ENCODE measurements at regions not wholly inside any gene's neighbourhood (a gene's known extent, or its start where the extent isn't known, plus 50 kb on each side); places are given as distances from the start of the nearest gene placed in this dataset.

DNA sequence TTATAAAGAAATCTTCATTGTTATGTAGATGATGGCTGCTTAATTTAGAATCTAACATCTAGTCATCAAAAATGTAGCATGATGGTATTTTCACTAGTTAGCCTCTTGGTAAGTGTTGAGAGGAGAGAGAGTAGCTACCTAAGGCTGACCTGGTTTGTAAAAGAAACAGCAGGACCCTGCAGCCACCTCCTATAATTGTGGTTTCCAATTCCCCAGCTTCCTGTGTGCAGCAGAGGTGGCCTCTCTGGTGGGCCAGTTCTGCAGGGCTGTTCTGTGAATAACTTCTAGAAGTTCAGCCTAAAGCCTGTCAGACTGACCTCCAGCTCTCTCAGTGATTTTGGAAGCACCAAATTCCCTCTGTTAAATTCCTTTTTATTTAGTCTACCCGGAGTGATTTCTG is 246.4 kb upstream of the LRRC7 start:
- H3K9me3 Mint-ChIP-seq, result peaks cover 11% of the 10 kb centered on the region
- DNase-seq (ENCODE audit: low spot score) (no peak), ATAC-seq (no peak)
- H3K27ac Mint-ChIP-seq, result no peak overlapping the region
- no peaks in the 10 kb centered on the region for H3K4me1 Mint-ChIP-seq (ENCODE audit: low read depth in 2 of 2)
- H3K27me3 Mint-ChIP-seq, result no peaks in the 10 kb centered on the region
- H3K36me3 Mint-ChIP-seq, result peaks cover 4% of the 10 kb centered on the region
- H3K4me3 Mint-ChIP-seq, result no peak overlapping the region

GRCh38 chr1:69328186-69328585 is 239.5 kb upstream of the LRRC7 start:
- H3K27me3 Mint-ChIP-seq, result no peaks in the 10 kb centered on the region
- H3K9me3 Mint-ChIP-seq, result peaks cover 19% of the 10 kb centered on the region
- ATAC-seq (no peak), DNase-seq (ENCODE audit: low spot score) (no peak)
- no peak overlapping the region for H3K4me3 Mint-ChIP-seq
- no peaks in the 10 kb centered on the region for H3K36me3 Mint-ChIP-seq
- H3K27ac Mint-ChIP-seq, result no peak overlapping the region
- H3K4me1 Mint-ChIP-seq (ENCODE audit: low read depth in 2 of 2), result no peaks in the 10 kb centered on the region

- no peak for DNase-seq (ENCODE audit: low spot score)
- Mint-ChIP-seq H3K27ac (no peak overlapping the region), H3K36me3 (no peaks in the 10 kb centered on the region), H3K4me3 (no peak overlapping the region), H3K4me1 (ENCODE audit: low read depth in 2 of 2) (no peaks in the 10 kb centered on the region), H3K27me3 (no peaks in the 10 kb centered on the region), H3K9me3 (peaks cover 16% of the 10 kb centered on the region)
- no peak for ATAC-seq
These were observed 204.5 kb upstream of the LRRC7 start for GRCh38 chr1:69363236-69363635.

DNA sequence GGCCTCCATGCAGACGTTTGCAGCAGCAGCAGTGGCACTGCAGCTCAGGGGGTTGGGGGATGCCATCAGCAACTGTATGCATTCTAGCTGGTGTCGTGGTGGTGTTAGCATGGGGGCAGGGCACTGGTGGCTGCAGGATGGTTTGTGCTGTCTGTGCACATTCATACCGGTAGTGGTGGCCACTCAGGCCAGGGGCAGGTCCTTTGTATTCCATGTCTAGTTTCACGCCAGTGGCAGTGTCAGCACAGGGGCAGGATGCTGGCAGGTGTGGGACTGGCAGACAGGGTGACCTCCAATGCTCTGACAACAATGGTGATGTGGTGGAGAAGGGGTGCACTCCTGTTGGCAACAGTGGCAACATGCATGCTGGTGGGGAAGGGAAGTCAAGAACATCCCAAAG is 194.2 kb upstream of the LRRC7 start:
- H3K4me3 Mint-ChIP-seq, result no peak overlapping the region
- ATAC-seq (no peak), DNase-seq (ENCODE audit: low spot score) (no peak)
- H3K27ac Mint-ChIP-seq, result no peak overlapping the region
- no peaks in the 10 kb centered on the region for H3K4me1 Mint-ChIP-seq (ENCODE audit: low read depth in 2 of 2)
- H3K36me3 Mint-ChIP-seq, result no peaks in the 10 kb centered on the region
- H3K27me3 Mint-ChIP-seq, result no peaks in the 10 kb centered on the region
- H3K9me3 Mint-ChIP-seq, result peaks cover 20% of the 10 kb centered on the region

DNA sequence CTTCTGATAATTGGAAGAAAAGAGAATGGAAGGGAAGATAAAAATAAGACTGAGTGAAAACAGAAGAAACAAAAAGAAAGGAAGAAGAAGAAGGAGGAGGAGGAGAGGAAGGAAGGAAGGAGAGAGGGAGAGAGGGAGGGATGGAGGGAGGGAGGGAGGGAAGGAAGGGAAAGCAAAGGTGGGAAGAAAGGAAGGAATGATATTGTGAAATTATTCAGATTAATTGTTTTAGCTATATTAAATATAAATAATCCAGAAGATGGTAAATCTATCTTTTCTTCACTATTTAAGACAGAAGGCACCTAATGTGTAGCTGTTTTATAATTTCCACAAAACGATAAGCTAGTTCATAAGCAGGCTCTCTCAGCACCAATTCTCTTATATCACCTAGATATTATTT is 191.3 kb upstream of the LRRC7 start:
- Mint-ChIP-seq H3K9me3 (peaks cover 16% of the 10 kb centered on the region), H3K4me3 (no peak overlapping the region), H3K36me3 (no peaks in the 10 kb centered on the region), H3K27me3 (no peaks in the 10 kb centered on the region), H3K4me1 (ENCODE audit: low read depth in 2 of 2) (no peaks in the 10 kb centered on the region), H3K27ac (no peak overlapping the region)
- ATAC-seq (no peak), DNase-seq (ENCODE audit: low spot score) (no peak)

- H3K4me1 Mint-ChIP-seq (ENCODE audit: low read depth in 2 of 2), result no peaks in the 10 kb centered on the region
These were observed 190.2 kb upstream of the LRRC7 start for GRCh38 chr1:69377507-69377906.

DNA sequence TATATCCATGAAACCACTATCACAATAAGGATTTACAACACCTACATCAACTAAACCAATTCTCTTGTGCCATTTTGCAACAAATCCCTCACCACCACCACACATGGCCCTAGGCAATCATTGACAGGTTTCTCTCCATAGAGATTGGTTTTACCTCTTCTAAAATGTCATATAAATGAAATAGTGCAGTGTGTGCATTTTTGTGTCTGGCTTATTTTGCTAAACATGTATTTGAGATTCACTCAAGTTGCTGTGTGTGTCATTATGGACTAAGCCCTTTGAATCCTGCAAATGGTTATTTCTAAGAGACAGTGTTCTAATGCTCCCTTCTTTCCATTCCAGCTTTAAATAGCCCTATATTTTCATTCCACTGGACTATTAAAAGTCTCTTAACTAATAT is 179.7 kb upstream of the LRRC7 start:
- H3K27ac Mint-ChIP-seq, result no peak overlapping the region
- H3K4me1 Mint-ChIP-seq (ENCODE audit: low read depth in 2 of 2), result no peaks in the 10 kb centered on the region
- H3K4me3 Mint-ChIP-seq, result no peak overlapping the region
- peaks cover 33% of the 10 kb centered on the region for H3K9me3 Mint-ChIP-seq
- no peak for DNase-seq (ENCODE audit: low spot score)
- no peaks in the 10 kb centered on the region for H3K27me3 Mint-ChIP-seq
- peaks cover 5% of the 10 kb centered on the region for H3K36me3 Mint-ChIP-seq
- no peak for ATAC-seq

More at GRCh38 chr1:69377507-69377906, 190.2 kb upstream of the LRRC7 start:
- H3K4me3 Mint-ChIP-seq, result no peak overlapping the region
- H3K27me3 Mint-ChIP-seq, result no peaks in the 10 kb centered on the region
- peaks cover 15% of the 10 kb centered on the region for H3K9me3 Mint-ChIP-seq
- ATAC-seq, result no peak
- H3K27ac Mint-ChIP-seq, result no peak overlapping the region
- DNase-seq (ENCODE audit: low spot score), result no peak
- no peaks in the 10 kb centered on the region for H3K36me3 Mint-ChIP-seq

- Mint-ChIP-seq H3K27me3 (no peaks in the 10 kb centered on the region), H3K36me3 (no peaks in the 10 kb centered on the region), H3K4me1 (ENCODE audit: low read depth in 2 of 2) (no peaks in the 10 kb centered on the region), H3K9me3 (peaks cover 14% of the 10 kb centered on the region), H3K27ac (no peak overlapping the region), H3K4me3 (no peak overlapping the region)
- ATAC-seq (no peak), DNase-seq (ENCODE audit: low spot score) (no peak)
These were observed 167.6 kb upstream of the LRRC7 start for GRCh38 chr1:69400128-69400527.

GRCh38 chr1:69401879-69402278 is 165.8 kb upstream of the LRRC7 start:
- ATAC-seq (no peak), DNase-seq (ENCODE audit: low spot score) (no peak)
- Mint-ChIP-seq H3K27ac (no peak overlapping the region), H3K4me3 (no peak overlapping the region), H3K9me3 (peaks cover 14% of the 10 kb centered on the region), H3K27me3 (no peaks in the 10 kb centered on the region), H3K4me1 (ENCODE audit: low read depth in 2 of 2) (no peaks in the 10 kb centered on the region), H3K36me3 (no peaks in the 10 kb centered on the region)

GRCh38 chr1:69403756-69404320 is 163.9 kb upstream of the LRRC7 start:
- ATAC-seq (no peak), DNase-seq (ENCODE audit: low spot score) (no peak)
- no peaks in the 10 kb centered on the region for H3K27me3 Mint-ChIP-seq
- no peaks in the 10 kb centered on the region for H3K36me3 Mint-ChIP-seq
- H3K9me3 Mint-ChIP-seq, result peaks cover 20% of the 10 kb centered on the region
- no peaks in the 10 kb centered on the region for H3K4me1 Mint-ChIP-seq (ENCODE audit: low read depth in 2 of 2)
- H3K27ac Mint-ChIP-seq, result no peak overlapping the region
- no peak overlapping the region for H3K4me3 Mint-ChIP-seq

GRCh38 chr1:69404486-69404885 is 163.2 kb upstream of the LRRC7 start:
- no peak for ATAC-seq

DNA sequence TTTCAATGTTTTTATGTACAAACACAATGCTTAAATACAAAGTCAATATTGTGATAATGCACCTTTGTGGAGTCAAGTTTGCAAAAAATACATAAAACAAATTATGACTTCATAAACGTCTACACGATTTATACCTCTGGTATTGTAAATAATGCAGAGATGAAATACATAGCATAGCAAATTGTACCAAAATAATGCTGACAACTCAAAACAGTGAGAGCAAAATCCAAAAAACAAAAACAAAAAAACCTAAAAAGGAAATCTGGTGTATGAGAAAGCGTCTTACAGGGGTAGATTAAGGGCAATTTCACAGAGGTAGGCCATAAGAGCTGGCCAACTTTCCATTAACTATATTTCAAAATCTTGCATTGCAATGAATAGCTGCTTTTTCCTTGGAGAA is 161.5 kb upstream of the LRRC7 start:
- Mint-ChIP-seq H3K36me3 (no peaks in the 10 kb centered on the region), H3K9me3 (peaks cover 20% of the 10 kb centered on the region), H3K27ac (no peak overlapping the region), H3K4me1 (ENCODE audit: low read depth in 2 of 2) (no peaks in the 10 kb centered on the region), H3K27me3 (no peaks in the 10 kb centered on the region), H3K4me3 (no peak overlapping the region)
- DNase-seq (ENCODE audit: low spot score), result no peak
- ATAC-seq, result no peak

More at GRCh38 chr1:69404486-69404885, 163.2 kb upstream of the LRRC7 start:
- Mint-ChIP-seq H3K27me3 (no peaks in the 10 kb centered on the region), H3K36me3 (no peaks in the 10 kb centered on the region), H3K4me1 (ENCODE audit: low read depth in 2 of 2) (no peaks in the 10 kb centered on the region), H3K9me3 (peaks cover 20% of the 10 kb centered on the region), H3K4me3 (no peak overlapping the region), H3K27ac (no peak overlapping the region)
- no peak for DNase-seq (ENCODE audit: low spot score)

GRCh38 chr1:69409731-69410456 is 157.8 kb upstream of the LRRC7 start:
- H3K36me3 Mint-ChIP-seq, result no peaks in the 10 kb centered on the region
- peak in 1 of 2 donors; percentile 27 for ATAC-seq
- H3K27me3 Mint-ChIP-seq, result no peaks in the 10 kb centered on the region
- no peak overlapping the region for H3K4me3 Mint-ChIP-seq
- no peak for DNase-seq (ENCODE audit: low spot score)
- no peaks in the 10 kb centered on the region for H3K4me1 Mint-ChIP-seq (ENCODE audit: low read depth in 2 of 2)
- no peak overlapping the region for H3K27ac Mint-ChIP-seq
- H3K9me3 Mint-ChIP-seq, result peaks cover 13% of the 10 kb centered on the region

- no peak overlapping the region for H3K4me3 Mint-ChIP-seq
- DNase-seq (ENCODE audit: low spot score), result no peak
- H3K27ac Mint-ChIP-seq, result no peak overlapping the region
- H3K9me3 Mint-ChIP-seq, result peaks cover 13% of the 10 kb centered on the region
- no peaks in the 10 kb centered on the region for H3K27me3 Mint-ChIP-seq
- no peak for ATAC-seq
- H3K4me1 Mint-ChIP-seq (ENCODE audit: low read depth in 2 of 2), result no peaks in the 10 kb centered on the region
- H3K36me3 Mint-ChIP-seq, result no peaks in the 10 kb centered on the region
These were observed 157.3 kb upstream of the LRRC7 start for GRCh38 chr1:69410457-69410850.

DNA sequence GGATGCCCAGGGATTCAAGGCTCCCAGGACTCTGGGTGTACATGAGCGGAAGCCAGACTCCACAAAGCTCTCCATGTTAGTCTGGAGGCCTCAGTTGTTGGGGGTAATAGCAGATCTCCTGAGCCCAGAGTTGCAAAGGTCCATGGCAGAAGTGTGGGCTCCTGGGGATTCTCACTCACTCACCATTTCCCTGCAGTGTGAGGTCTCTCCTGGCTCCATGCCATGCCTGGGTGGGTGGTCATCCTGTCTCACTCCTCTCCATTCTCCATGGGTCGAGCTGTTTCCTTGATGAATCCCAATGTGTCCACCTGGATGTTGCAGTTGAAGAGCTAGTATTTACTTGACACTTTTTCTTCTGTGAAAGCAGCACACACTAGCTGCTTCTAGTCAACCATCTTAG is 156.8 kb upstream of the LRRC7 start:
- no peaks in the 10 kb centered on the region for H3K27me3 Mint-ChIP-seq
- ATAC-seq, result no peak
- H3K27ac Mint-ChIP-seq, result no peak overlapping the region

More for the DNA sequence above, 156.8 kb upstream of the LRRC7 start:
- H3K9me3 Mint-ChIP-seq, result peaks cover 13% of the 10 kb centered on the region
- no peaks in the 10 kb centered on the region for H3K36me3 Mint-ChIP-seq
- no peak overlapping the region for H3K4me3 Mint-ChIP-seq
- H3K4me1 Mint-ChIP-seq (ENCODE audit: low read depth in 2 of 2), result no peaks in the 10 kb centered on the region
- DNase-seq (ENCODE audit: low spot score), result no peak
